ENCODE measurements at regions not wholly inside any gene's neighbourhood (a gene's known extent, or its start where the extent isn't known, plus 50 kb on each side); places are given as distances from the start of the nearest gene placed in this dataset.

GRCh38 chr16:11475896-11476630 is 110.7 kb downstream of the LITAF start:
- no peak for DNase-seq

GRCh38 chr16:11476676-11477075 is 110.0 kb downstream of the LITAF start:
- DNase-seq = no peak

GRCh38 chr16:11478431-11479119 is 108.1 kb downstream of the LITAF start:
- DNase-seq = no peak

GRCh38 chr16:11479916-11480315 is 106.8 kb downstream of the LITAF start:
- no peak for DNase-seq

GRCh38 chr16:11480634-11481033 is 106.1 kb downstream of the LITAF start:
- DNase-seq = no peak

- DNase-seq = no peak
These were observed 104.7 kb downstream of the LITAF start for GRCh38 chr16:11481987-11482386.

- DNase-seq = no peak
These were observed 103.6 kb downstream of the LITAF start for GRCh38 chr16:11482946-11483748.

- DNase-seq = no peak
These were observed 101.9 kb downstream of the LITAF start for GRCh38 chr16:11484691-11485258.

GRCh38 chr16:11485676-11486075 is 101.0 kb downstream of the LITAF start:
- no peak for DNase-seq

- DNase-seq = no peak
These were observed 99.4 kb downstream of the LITAF start for GRCh38 chr16:11487289-11487688.

- no peak for DNase-seq
These were observed 98.4 kb downstream of the LITAF start for GRCh38 chr16:11488304-11488703.

- DNase-seq = no peak
These were observed 95.2 kb downstream of the LITAF start for GRCh38 chr16:11491524-11491923.

GRCh38 chr16:11492808-11493530 is 93.8 kb downstream of the LITAF start:
- no peak for DNase-seq

- no peak for DNase-seq
These were observed 93.2 kb downstream of the LITAF start for GRCh38 chr16:11493531-11493929.

GRCh38 chr16:11494029-11494428 is 92.7 kb downstream of the LITAF start:
- no peak for DNase-seq

GRCh38 chr16:11494433-11494832 is 92.3 kb downstream of the LITAF start:
- no peak for DNase-seq

GRCh38 chr16:11495066-11495407 is 91.7 kb downstream of the LITAF start:
- DNase-seq = no peak

All from skin of body (tissue), 1 donor.